GM19452 (cell line): ENCODE measurements at regions not wholly inside any gene's neighbourhood (a gene's known extent, or its start where the extent isn't known, plus 50 kb on each side); places are given as distances from the start of the nearest gene placed in this dataset.

ENCODE experiments used
- ATAC-seq: cut with Tn5 transposase; IDR thresholded peaks from one replicate; pipeline ENCODE4 v1.9.1; 2021; ENCODE audit not compliant: unreplicated experiment

DNA sequence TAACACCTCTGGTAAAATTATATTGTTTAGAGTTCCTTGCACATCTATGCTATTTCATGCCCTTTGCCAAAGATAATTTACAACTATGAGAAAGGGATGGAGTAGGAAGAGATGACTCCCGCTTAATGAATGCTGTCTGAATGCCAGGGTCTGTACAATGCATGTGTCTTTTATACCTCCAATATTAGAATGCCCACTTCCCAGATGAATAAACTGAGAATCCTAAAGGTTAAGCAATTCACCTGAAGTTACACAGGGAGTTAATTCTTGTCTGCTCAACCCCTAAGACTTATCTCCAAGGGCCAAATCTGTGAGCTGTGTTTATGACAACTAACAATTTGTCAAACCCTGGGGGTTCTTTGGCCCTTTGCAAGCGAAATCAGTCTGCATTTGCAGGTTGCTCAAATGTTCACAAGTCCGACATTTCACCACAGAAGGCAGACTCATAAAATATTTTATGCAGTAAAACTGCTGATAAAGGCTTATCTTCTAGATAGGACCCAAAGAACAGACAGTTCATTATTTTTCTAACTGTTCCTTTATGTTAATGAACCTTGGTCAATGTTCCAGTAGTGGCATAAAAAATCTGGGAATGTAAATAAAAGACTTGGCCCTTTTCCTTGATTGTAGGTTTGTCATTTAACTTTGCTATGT lies 50.2 kb upstream of the ATP1A1 start:
- no peak for ATAC-seq
